ENCODE measurements at regions not wholly inside any gene's neighbourhood (a gene's known extent, or its start where the extent isn't known, plus 50 kb on each side); places are given as distances from the start of the nearest gene placed in this dataset.

DNA sequence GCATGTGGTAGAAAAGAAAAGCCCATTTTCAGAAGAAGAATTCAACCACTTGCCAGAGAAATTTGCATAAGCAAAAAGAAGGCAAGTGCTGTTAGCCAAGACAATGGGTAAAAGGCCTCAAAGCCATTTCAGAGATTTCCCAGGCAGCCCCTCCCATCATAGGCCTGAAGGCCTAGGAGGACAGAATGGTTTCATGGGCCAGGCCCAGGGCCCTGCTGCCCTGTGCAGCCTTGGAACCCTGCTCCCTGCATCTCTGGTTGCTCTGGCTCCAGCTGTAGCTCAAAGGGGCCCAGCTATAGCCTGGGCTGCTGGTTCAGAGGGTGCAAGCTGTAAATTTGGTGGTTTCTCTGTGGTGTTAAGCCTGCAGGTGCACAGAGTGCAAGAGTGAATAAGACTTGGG, 212.8 kb downstream of the EFNB2 start (continued):
- TF ChIP-seq SIN3A (conservative IDR thresholded peaks at IDR 0.05 in 1 of 2, IDR thresholded peaks at IDR 0.05 in 1 of 2; ENCODE audit: low read depth in 1 of 2, low read length in 2 of 2) (no peak), BCL11A (IDR thresholded peaks at IDR 0.05; ENCODE audit: low read depth in 2 of 2, low read length in 2 of 2) (no peak), CBX8 (IDR thresholded peaks at IDR 0.05; ENCODE audit: borderline replicate concordance, low read depth, low read length) (no peak), KDM5A (IDR thresholded peaks at IDR 0.05; ENCODE audit: low read length) (no peak), PHF8 (conservative IDR thresholded peaks at IDR 0.05; ENCODE audit: low read depth, low read length) (no peak), CHD1 (IDR thresholded peaks at IDR 0.05; ENCODE audit: low read depth, low read length) (no peak)
- TF ChIP-seq, protein P1, sequence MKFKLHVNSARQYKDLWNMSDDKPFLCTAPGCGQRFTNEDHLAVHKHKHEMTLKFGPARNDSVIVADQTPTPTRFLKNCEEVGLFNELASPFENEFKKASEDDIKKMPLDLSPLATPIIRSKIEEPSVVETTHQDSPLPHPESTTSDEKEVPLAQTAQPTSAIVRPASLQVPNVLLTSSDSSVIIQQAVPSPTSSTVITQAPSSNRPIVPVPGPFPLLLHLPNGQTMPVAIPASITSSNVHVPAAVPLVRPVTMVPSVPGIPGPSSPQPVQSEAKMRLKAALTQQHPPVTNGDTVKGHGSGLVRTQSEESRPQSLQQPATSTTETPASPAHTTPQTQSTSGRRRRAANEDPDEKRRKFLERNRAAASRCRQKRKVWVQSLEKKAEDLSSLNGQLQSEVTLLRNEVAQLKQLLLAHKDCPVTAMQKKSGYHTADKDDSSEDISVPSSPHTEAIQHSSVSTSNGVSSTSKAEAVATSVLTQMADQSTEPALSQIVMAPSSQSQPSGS (IDR thresholded peaks at IDR 0.05; ENCODE audit: low read length): no peak
